Activated CD4-positive, alpha-beta memory T cell treated with anti-CD3 and anti-CD28 coated beads for 36 hours (primary cell): ENCODE measurements at regions not wholly inside any gene's neighbourhood (a gene's known extent, or its start where the extent isn't known, plus 50 kb on each side); places are given as distances from the start of the nearest gene placed in this dataset.

Experiments
- CTCF ChIA-PET: fragments of 350-600 bp; sonication (Branson Sonifier 250); formaldehyde crosslinking; loops from one replicate; lab custom pipeline; 2021; ENCODE audit warnings: antibody characterized with exemption, inconsistent platforms; lab: Charles Lee
- POLR2A ChIA-PET: fragments of 350-600 bp; sonication (Branson Sonifier 250); formaldehyde crosslinking; loops from one replicate; lab custom pipeline; 2021; ENCODE audit warnings: antibody characterized with exemption; lab: Charles Lee
- DNase-seq: peaks from one replicate; pipeline ENCODE4 v3.0.0-alpha.2; 2020
- H3K27ac Mint-ChIP-seq: one replicate; pipeline ENCODE4 v1.8.0; 2021; ENCODE audit warnings: mixed read lengths
- H3K27me3 Mint-ChIP-seq: one replicate; pipeline ENCODE4 v1.8.0; 2021; ENCODE audit warnings: mixed read lengths
- H3K36me3 Mint-ChIP-seq: one replicate; pipeline ENCODE4 v1.8.0; 2021; ENCODE audit warnings: mixed read lengths
- H3K4me1 Mint-ChIP-seq: one replicate; pipeline ENCODE4 v1.8.0; 2021; ENCODE audit warnings: low read depth, mixed read lengths
- H3K4me3 Mint-ChIP-seq: one replicate; pipeline ENCODE4 v1.8.0; 2021; ENCODE audit warnings: mild to moderate bottlenecking, mixed read lengths
- H3K9me3 Mint-ChIP-seq: one replicate; pipeline ENCODE4 v1.8.0; 2021; ENCODE audit warnings: mixed read lengths
- intact Hi-C: fragments of 100-400 bp; cut with micrococcal nuclease; formaldehyde crosslinking; loops from one replicate; pipeline ENCODE4 v1.15.1; 2023

DNA sequence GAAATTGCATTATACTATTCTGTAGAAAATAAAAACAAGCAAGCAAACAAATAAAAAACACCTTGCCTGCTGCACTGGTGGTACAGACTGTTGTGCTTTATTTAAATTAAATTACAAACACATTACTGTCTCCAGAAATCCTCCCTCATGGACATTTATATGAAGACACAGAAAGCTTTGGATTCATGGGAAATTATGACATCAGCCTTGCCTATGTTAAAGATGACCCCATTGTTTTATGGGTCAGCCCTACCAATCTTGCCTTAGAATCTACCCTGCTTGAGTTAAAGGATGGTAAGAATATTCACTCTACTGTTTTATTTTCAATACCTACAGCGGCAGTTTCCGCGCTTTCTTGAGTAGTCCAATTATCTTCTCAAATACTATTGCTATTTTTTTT, 1379.9 kb downstream of the TECRL start:
- POLR2A ChIA-PET = no interaction called here
- DNase-seq = no peak
- no peak overlapping the region for H3K4me3 Mint-ChIP-seq
- no peak overlapping the region for H3K27ac Mint-ChIP-seq
- intact Hi-C loops = no loop called here
- CTCF ChIA-PET = no interaction called here
- H3K4me1 Mint-ChIP-seq = no peaks in the 10 kb centered on the region
- no peaks in the 10 kb centered on the region for H3K36me3 Mint-ChIP-seq
- peaks cover 12% of the 10 kb centered on the region for H3K9me3 Mint-ChIP-seq
- H3K27me3 Mint-ChIP-seq = no peaks in the 10 kb centered on the region

- Mint-ChIP-seq H3K9me3 (peaks cover 23% of the 10 kb centered on the region), H3K27me3 (no peaks in the 10 kb centered on the region), H3K4me3 (no peak overlapping the region), H3K4me1 (no peaks in the 10 kb centered on the region), H3K27ac (no peak overlapping the region), H3K36me3 (no peaks in the 10 kb centered on the region)
- DNase-seq = no peak
- intact Hi-C loops = no loop called here
- CTCF ChIA-PET = no interaction called here
- POLR2A ChIA-PET = no interaction called here
These were observed 1388.6 kb downstream of the TECRL start for GRCh38 chr4:63020661-63021060.

- Mint-ChIP-seq H3K36me3 (no peaks in the 10 kb centered on the region), H3K27ac (no peak overlapping the region), H3K9me3 (peaks cover 33% of the 10 kb centered on the region), H3K4me1 (no peaks in the 10 kb centered on the region), H3K4me3 (no peak overlapping the region), H3K27me3 (no peaks in the 10 kb centered on the region)
- intact Hi-C loops = no loop called here
- DNase-seq = no peak
- POLR2A ChIA-PET = no interaction called here
- CTCF ChIA-PET = no interaction called here
These were observed 1392.0 kb downstream of the TECRL start for GRCh38 chr4:63017300-63017699.

GRCh38 chr4:62970846-62971245, 1438.4 kb downstream of the TECRL start:
- Mint-ChIP-seq H3K4me3 (no peak overlapping the region), H3K27ac (no peak overlapping the region), H3K9me3 (peaks cover 18% of the 10 kb centered on the region), H3K4me1 (no peaks in the 10 kb centered on the region), H3K27me3 (no peaks in the 10 kb centered on the region), H3K36me3 (no peaks in the 10 kb centered on the region)
- no peak for DNase-seq
- intact Hi-C loops = no loop called here
- ChIA-PET POLR2A (no interaction called here), CTCF (no interaction called here)

DNA sequence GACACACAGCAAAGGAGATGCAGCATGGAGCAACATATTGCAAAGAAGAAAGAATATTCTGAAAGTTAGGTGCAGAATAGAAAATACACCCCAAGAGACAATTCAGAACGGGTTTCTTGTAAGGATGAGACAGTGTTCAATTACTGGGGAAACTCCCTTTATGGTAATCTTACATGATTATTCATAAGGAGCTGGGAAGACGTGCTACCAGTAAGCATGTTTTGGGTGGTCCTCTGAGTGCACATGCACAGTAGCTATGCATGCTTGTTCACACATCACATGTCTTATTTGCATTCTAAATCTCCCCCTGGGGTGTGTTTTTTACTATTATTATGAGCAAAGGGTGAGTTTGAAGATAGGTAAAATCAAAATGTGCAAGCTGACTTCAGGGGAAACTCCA, 1448.8 kb downstream of the TECRL start:
- peaks cover 15% of the 10 kb centered on the region for H3K9me3 Mint-ChIP-seq
- no peak overlapping the region for H3K27ac Mint-ChIP-seq
- DNase-seq = no peak
- no peaks in the 10 kb centered on the region for H3K36me3 Mint-ChIP-seq
- no peaks in the 10 kb centered on the region for H3K27me3 Mint-ChIP-seq
- no peak overlapping the region for H3K4me3 Mint-ChIP-seq
- intact Hi-C loops = no loop called here
- ChIA-PET CTCF (no interaction called here), POLR2A (no interaction called here)
- no peaks in the 10 kb centered on the region for H3K4me1 Mint-ChIP-seq

DNA sequence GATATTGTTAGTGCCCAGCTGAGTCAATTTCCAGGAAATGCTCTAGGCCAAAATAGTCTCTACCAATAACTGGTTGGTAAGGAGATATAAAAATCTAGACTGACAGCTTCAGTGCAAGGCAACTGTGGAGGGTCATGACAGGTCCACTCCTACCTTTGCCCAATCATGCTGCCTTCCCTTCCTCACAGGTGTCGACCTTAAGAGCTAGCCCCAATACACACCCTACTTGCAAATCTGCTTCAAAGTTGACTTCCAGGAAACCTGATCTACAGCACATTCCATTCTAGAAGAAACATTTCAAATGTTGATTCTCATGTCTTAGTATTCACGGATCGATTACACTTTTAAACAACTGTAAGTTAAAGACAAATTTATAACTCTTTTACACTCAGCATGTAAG, 1455.5 kb downstream of the TECRL start:
- Mint-ChIP-seq H3K4me3 (no peak overlapping the region), H3K27ac (no peak overlapping the region), H3K9me3 (peaks cover 21% of the 10 kb centered on the region), H3K27me3 (no peaks in the 10 kb centered on the region), H3K36me3 (no peaks in the 10 kb centered on the region), H3K4me1 (no peaks in the 10 kb centered on the region)
- ChIA-PET POLR2A (no interaction called here), CTCF (no interaction called here)
- intact Hi-C loops = no loop called here
- DNase-seq = no peak

DNA sequence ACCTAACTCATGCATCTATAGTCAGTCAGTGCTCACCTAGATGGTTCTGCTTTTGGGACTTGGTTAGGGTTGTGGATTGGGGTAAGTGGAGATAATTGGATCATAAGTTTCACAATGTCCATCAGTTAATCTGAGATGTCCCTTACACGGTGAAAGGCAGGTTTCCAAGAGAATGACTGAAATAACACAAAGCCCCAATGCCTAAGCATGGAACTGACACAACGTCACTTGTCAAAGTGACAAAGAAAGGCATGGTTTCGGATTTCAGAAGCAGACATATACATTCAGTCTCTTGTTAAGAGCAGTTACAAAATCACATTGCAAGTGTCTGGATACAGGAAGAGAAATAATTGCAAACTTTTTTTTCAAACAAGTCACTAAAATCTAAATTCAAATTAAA, 1456.9 kb downstream of the TECRL start:
- CTCF ChIA-PET = no interaction called here
- no peaks in the 10 kb centered on the region for H3K27me3 Mint-ChIP-seq
- H3K27ac Mint-ChIP-seq = no peak overlapping the region
- DNase-seq = no peak
- no peaks in the 10 kb centered on the region for H3K4me1 Mint-ChIP-seq
- no peaks in the 10 kb centered on the region for H3K36me3 Mint-ChIP-seq
- intact Hi-C loops = no loop called here
- H3K9me3 Mint-ChIP-seq = peaks cover 22% of the 10 kb centered on the region
- no peak overlapping the region for H3K4me3 Mint-ChIP-seq
- POLR2A ChIA-PET = no interaction called here

DNA sequence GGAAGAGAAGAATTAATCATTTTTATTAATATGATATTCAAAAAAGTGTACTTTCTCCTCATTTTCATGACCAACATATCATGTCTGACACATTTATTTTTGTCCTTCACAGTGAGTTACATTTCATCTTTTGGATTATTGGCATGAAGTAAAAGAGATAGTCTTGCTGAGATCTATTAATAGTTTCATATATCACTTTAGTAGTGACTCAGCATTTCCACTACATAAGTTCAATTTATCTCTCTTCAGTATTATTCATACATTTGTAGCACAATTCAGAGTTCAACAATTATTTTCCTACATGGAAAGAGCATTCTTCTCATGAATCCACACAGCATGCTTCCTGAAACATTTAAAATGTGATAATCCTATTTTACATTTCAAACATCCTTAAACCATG, 1461.1 kb downstream of the TECRL start:
- H3K27me3 Mint-ChIP-seq = no peaks in the 10 kb centered on the region
- peaks cover 22% of the 10 kb centered on the region for H3K9me3 Mint-ChIP-seq
- no peak for DNase-seq
- no peaks in the 10 kb centered on the region for H3K36me3 Mint-ChIP-seq
- H3K27ac Mint-ChIP-seq = no peak overlapping the region
- ChIA-PET CTCF (no interaction called here), POLR2A (no interaction called here)
- H3K4me1 Mint-ChIP-seq = no peaks in the 10 kb centered on the region
- intact Hi-C loops = no loop called here
- H3K4me3 Mint-ChIP-seq = no peak overlapping the region

DNA sequence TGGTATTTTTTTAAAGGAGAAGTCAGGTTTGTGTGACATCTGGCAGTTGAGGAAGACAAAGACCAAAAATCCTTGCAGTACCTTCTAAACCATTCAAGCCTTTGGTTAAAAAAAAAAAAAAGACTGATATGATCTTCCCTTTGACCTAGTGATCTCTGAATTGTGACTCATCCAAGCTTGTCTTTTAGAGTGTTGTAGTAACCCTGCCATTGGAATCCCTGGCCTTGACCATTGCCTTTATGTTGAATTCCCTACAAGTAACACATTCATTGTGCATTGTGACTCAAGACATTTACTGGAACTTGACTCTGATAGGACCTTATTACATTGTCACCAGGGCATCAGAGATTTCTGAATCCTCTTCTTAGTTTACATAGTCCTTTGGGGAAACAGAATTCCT, 1469.0 kb downstream of the TECRL start:
- Mint-ChIP-seq H3K4me1 (no peaks in the 10 kb centered on the region), H3K27ac (no peak overlapping the region), H3K4me3 (no peak overlapping the region), H3K27me3 (no peaks in the 10 kb centered on the region), H3K9me3 (peaks cover 35% of the 10 kb centered on the region), H3K36me3 (no peaks in the 10 kb centered on the region)
- ChIA-PET POLR2A (no interaction called here), CTCF (no interaction called here)
- intact Hi-C loops = no loop called here
- no peak for DNase-seq

DNA sequence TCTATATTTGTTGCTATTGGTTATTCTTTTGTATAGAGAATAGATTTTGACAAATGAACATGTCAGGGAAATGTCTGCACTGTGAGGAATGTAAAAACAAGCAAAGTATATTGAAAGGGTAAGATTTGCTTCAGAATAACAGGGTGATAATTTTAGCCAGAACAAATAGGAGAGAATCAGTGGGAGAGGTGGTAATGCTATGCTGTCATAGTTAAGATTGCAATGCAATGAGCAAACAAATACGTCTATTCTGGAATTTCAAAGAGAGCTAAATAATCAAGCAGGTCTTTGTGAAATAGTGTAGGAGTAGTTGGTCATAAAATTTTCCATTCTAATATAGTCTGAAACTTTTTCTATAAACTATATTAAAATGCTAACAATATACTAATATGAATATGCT, 1478.4 kb downstream of the TECRL start:
- Mint-ChIP-seq H3K9me3 (peaks cover 26% of the 10 kb centered on the region), H3K27me3 (no peaks in the 10 kb centered on the region), H3K36me3 (no peaks in the 10 kb centered on the region), H3K4me1 (no peaks in the 10 kb centered on the region), H3K4me3 (no peak overlapping the region), H3K27ac (no peak overlapping the region)
- DNase-seq = no peak
- CTCF ChIA-PET = no interaction called here
- intact Hi-C loops = no loop called here
- POLR2A ChIA-PET = interaction anchor here (0.6 kb wide), 1 partner anchor 31 kb away, joined by 3 read pairs; no protein-coding TSS in a partner anchor

- CTCF ChIA-PET = no interaction called here
- Mint-ChIP-seq H3K36me3 (no peaks in the 10 kb centered on the region), H3K9me3 (peaks cover 21% of the 10 kb centered on the region), H3K27ac (no peak overlapping the region), H3K27me3 (no peaks in the 10 kb centered on the region), H3K4me1 (no peaks in the 10 kb centered on the region), H3K4me3 (no peak overlapping the region)
- POLR2A ChIA-PET = no interaction called here
- intact Hi-C loops = no loop called here
- DNase-seq = no peak
These were observed 1480.8 kb downstream of the TECRL start for GRCh38 chr4:62928483-62928882.

GRCh38 chr4:62927574-62927973, 1481.7 kb downstream of the TECRL start:
- ChIA-PET POLR2A (no interaction called here), CTCF (no interaction called here)
- no peak overlapping the region for H3K4me3 Mint-ChIP-seq
- H3K36me3 Mint-ChIP-seq = no peaks in the 10 kb centered on the region
- H3K27me3 Mint-ChIP-seq = no peaks in the 10 kb centered on the region
- DNase-seq = no peak
- no peak overlapping the region for H3K27ac Mint-ChIP-seq
- intact Hi-C loops = no loop called here
- H3K9me3 Mint-ChIP-seq = peaks cover 16% of the 10 kb centered on the region
- H3K4me1 Mint-ChIP-seq = no peaks in the 10 kb centered on the region

DNA sequence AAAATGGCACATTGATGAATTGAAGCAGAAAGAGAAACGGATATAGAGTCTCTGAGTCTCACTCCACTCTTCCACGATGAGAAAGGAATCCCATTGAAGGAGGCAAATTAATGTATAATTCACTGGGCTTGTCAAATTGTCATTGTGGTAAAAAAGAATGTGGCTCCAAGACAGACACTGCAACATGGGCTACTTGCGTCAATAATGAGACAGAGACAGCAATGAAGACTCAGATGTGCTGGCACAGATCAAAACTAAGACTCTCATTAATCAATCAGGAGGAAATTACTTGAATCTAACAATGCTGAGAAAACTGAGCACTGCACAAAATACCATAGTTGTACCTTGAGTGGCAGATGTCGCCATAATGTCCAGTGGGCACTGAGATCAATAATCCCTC, 1485.5 kb downstream of the TECRL start:
- no peaks in the 10 kb centered on the region for H3K27me3 Mint-ChIP-seq
- H3K27ac Mint-ChIP-seq = no peak overlapping the region
- H3K36me3 Mint-ChIP-seq = no peaks in the 10 kb centered on the region
- DNase-seq = no peak
- CTCF ChIA-PET = no interaction called here
- no peaks in the 10 kb centered on the region for H3K4me1 Mint-ChIP-seq
- intact Hi-C loops = no loop called here
- H3K4me3 Mint-ChIP-seq = no peak overlapping the region
- peaks cover 8% of the 10 kb centered on the region for H3K9me3 Mint-ChIP-seq
- POLR2A ChIA-PET = no interaction called here

- no peak overlapping the region for H3K27ac Mint-ChIP-seq
- intact Hi-C loops = no loop called here
- H3K4me3 Mint-ChIP-seq = no peak overlapping the region
- no peaks in the 10 kb centered on the region for H3K27me3 Mint-ChIP-seq
- ChIA-PET POLR2A (no interaction called here), CTCF (no interaction called here)
- DNase-seq = no peak
- H3K4me1 Mint-ChIP-seq = no peaks in the 10 kb centered on the region
- H3K36me3 Mint-ChIP-seq = no peaks in the 10 kb centered on the region
- H3K9me3 Mint-ChIP-seq = peaks cover 4% of the 10 kb centered on the region
These were observed 1491.6 kb downstream of the TECRL start for GRCh38 chr4:62917649-62918048.
